RPMI8226 (cell line): ENCODE measurements at regions not wholly inside any gene's neighbourhood (a gene's known extent, or its start where the extent isn't known, plus 50 kb on each side); places are given as distances from the start of the nearest gene placed in this dataset.
"Not testable (repeated sequence)": the region's sequence is repeated elsewhere in the genome, so short reads cannot be mapped to it uniquely, and the experiment has no call there.

ENCODE experiments used
- DNase-seq: peaks from one replicate; pipeline ENCODE4 v3.0.0-alpha.2; 2015

DNA sequence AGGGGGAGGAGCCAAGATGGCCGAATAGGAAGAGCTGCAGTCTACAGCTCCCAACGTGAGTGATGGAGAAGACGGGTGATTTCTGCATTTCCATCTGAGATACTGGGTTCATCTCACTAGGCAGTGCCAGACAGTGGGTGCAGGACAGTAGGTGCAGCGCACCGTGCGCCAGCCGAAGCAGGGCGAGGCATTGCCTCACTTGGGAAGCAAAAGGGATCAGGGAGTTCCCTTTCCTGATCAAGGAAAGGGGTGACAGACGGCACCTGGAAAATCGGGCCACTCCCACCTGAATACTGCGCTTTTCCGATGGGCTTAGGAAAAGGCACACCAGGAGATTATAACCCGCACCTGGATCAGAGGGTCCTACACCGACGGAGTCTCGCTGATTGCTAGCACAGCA is 121.1 kb upstream of the SESTD1 start:
- not testable (repeated sequence) for DNase-seq

- DNase-seq, result no peak
These were observed 119.3 kb upstream of the SESTD1 start for GRCh38 chr2:179383975-179384374.

DNA sequence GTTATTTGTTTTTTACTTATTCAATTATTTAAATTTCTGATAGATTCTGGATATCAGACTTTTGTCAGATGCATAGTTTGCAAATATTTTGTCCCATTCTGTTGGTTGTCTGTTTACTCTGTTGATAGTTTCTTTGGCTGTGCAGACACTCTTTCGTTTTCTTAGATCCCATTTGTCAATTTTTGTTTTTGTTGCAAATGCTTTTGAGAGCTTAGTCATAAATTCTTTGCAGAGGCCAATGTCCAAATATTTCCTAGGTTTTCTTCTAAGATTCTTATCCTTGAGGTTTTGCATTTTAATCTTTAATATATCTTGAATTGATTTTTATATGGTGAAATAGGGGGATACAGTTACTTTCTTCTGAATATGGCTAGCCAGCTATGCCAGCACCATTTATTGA is 112.7 kb upstream of the SESTD1 start:
- no peak for DNase-seq

- no peak for DNase-seq
These were observed 112.2 kb upstream of the SESTD1 start for GRCh38 chr2:179376881-179377280.

GRCh38 chr2:179373816-179374215 is 109.2 kb upstream of the SESTD1 start:
- no peak for DNase-seq

GRCh38 chr2:179365561-179365960 is 100.9 kb upstream of the SESTD1 start:
- not testable (repeated sequence) for DNase-seq

DNA sequence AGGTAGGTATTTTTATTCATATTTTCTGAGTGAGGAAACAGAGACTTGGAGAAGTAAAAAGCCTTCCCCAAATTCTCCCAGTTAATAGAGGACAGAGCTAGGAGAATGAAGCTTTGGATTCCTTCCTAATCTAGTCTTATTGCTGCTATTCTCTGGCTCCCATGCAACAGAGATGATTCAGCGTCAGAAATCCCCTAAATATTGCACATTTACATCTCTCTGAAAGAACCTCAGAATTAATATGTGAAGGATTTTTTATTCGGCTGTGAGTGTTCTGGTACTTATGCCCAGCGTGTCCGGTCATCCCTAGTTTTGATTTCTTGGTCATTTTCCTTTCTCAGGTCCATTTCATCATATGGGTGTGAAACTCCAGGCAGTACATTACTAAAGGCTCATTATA is 91.2 kb upstream of the SESTD1 start:
- no peak for DNase-seq

DNA sequence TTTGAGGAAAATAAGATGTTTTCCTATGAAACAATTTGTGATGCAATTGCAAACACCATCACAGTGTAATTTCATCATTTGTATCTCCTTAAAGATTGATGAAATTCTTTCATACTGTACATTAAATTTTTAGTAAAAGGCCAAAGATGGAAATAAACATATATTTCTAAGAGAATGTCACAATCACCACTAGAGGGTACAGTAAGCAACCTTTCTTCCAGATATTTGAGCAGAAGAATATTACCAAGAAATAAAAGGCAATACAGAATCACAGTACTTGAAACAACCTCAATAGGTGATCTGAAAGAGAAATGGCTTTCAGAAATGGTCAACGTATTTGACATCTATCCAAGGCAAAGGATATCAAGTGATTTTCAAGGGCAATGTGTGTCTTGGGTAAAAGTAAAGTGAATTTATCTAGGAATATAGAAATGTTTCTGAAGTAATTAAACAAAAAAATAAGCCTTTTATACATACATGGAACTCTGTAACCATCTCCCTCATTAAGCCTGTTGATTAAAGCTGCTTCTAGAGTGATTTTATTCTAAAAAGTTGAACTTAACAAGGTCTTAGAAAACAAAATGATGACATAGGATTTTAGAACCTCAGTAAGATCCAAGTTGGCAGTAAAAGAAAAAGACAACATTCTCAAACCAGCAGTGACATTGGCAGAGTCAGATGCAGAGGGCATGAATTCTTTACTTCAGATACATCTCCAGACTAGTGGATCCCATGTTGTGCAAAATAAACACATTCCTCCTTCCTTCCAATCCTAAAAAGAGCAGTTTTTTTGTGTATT is 90.3 kb upstream of the SESTD1 start:
- no peak for DNase-seq

- no peak for DNase-seq
These were observed 89.7 kb upstream of the SESTD1 start for GRCh38 chr2:179354296-179354695.

DNA sequence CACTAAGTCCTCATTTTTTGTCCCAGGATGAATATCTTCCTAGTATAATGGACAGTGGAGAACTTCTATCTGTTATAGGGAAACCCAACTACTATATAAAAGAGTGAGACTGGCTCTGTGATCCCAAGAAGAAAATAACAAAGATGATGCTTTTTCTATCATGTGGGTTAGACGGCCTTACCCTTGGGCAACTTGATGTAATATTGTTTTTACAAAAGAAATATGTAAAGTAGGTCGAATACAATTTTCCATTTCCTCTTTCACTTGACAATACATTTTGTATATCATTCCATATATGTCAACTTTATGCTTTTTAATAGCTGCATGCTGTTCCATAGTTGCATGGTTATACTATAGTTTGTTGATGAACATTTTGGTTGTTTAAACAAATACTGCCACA is 87.5 kb upstream of the SESTD1 start:
- DNase-seq, result no peak

- DNase-seq, result no peak
These were observed 86.4 kb upstream of the SESTD1 start for GRCh38 chr2:179351057-179351456.

DNA sequence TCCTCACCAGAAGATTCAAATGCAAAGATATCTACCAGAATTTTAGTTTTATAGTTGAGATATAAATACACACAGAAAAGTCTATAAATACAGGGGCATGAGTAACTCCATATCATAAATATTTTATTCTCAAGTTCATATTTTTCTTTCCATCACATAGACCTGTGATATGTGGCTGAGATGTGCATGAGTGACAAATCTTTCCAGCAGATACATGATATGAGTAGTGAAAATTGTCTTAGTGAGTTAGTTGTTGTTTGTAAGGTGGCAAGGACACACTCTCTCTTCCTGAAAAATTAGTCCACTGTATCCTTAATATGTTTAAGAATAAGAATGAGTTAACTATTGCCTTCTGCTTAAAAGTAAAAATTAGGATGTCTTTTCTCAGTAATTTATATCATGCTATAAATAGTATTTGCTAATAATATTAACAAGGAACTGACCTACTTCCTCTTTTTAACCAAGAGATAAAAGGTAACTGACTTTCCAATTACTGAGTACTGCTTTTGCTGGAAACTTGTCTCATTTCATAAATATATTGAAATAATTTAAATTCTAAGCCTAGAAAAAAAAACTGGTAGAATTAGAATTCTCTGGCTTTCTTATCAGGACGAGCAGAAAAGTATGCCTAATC is 85.2 kb upstream of the SESTD1 start:
- no peak for DNase-seq

- no peak for DNase-seq
These were observed 84.3 kb upstream of the SESTD1 start for GRCh38 chr2:179348906-179349305.

GRCh38 chr2:179344970-179345369 is 80.3 kb upstream of the SESTD1 start:
- no peak for DNase-seq

DNA sequence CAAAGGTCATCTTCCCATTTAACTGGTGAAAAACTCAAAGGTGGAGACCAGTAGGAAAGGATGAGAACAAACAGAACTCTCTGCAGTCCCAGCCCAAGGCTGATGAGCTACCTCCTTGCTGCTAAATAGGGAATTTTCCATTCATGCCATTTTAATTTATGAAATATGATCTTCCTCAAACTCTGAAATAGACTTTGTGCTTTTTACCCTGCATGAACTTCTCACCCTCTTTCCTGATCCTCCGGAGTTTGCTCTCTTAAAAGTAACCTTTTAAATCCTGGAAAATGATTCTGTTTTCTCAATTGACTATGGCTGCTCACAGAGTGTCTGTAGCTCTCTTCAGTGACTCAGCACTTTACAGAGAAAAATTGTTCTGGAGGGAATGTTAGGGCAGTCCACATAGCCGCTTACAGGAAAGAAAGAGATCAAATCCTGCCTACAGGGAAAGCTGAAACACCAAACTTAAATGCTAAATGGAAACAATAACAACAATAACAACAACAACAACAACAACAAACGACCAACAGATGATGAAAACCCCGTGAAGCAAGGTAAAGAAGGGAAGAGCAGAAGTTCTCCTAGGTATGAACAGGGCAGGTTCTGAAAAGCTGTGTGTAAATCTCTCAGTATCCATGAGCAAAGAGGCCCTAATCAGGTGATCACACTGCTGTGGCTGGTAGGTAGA is 79.8 kb upstream of the SESTD1 start:
- no peak for DNase-seq

- no peak for DNase-seq
These were observed 79.3 kb upstream of the SESTD1 start for GRCh38 chr2:179343945-179344279.

GRCh38 chr2:179341152-179341866 is 76.7 kb upstream of the SESTD1 start:
- DNase-seq, result no peak

- DNase-seq, result peak; percentile 22
These were observed 76.0 kb upstream of the SESTD1 start for GRCh38 chr2:179340678-179341077.

DNA sequence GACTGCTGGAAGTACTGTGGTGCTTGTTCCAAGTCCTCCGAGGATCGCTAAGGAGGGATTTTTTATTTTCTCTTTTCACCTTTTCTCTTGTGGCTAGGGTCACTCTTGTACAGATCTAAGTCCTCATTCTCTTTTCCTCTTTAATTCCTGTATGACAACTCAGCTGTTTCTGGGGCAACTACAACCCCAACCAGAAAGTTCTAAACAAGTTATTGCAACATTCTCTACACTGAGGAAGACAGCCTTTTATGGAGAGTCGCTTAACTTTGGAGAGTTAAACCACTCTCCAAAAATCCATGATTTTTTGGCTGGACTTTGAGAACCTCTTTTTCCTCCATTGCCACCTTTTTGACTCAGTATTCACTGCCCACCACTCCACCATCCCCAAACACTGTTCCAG is 74.0 kb upstream of the SESTD1 start:
- no peak for DNase-seq

DNA sequence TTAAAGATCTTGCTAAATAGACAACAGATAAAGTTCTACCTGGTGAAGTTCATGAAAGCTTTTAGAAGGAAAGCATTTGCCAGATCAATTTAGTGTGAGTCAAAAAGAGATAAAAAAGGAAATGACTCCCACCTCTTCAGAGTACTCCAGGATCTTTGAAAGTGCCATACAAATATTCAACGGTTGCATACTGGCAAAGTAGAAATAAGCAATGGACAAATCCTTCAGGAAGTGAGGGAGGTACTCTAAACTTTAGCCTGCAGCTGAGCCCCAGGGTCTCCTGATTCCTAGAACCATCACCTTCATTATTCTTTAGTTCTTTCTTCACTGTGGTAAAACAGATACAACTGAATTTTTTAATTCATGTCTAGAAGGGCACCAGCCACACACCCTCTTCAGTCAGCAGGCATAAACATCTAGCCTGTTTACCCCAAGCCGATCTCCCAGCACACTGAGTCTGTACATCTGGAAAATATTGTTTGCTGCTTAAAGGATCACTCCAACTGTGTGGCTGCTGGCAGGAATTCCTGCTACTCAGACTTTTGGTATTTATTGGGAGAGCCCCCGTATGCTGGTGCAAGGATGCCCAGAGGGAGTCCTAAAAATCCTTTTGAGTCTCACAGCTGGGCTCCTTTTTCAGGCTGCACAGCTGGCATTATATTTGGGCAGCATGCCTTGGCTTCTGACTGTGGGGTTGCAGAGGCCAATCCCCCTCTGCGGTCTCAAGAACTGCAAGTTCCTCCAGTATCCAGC is 72.3 kb upstream of the SESTD1 start:
- no peak for DNase-seq

DNA sequence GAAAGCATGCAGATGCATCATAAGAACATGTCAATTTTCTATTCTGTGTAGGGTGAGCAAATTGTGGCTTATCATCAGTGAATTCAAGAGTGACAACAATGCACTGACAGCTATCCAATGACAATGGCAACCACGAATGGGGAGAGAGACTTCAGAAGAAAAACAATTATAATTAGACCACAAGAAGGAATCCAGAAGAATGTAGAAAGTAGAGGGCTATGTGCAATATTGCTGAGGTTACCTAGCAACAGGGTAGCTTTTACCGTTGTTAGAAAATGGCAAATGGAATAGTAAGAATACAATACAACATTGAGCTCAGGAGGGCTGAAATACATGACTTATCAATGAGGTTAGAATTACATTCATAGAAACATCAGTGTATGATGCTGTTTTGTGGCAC is 71.1 kb upstream of the SESTD1 start:
- no peak for DNase-seq

DNA sequence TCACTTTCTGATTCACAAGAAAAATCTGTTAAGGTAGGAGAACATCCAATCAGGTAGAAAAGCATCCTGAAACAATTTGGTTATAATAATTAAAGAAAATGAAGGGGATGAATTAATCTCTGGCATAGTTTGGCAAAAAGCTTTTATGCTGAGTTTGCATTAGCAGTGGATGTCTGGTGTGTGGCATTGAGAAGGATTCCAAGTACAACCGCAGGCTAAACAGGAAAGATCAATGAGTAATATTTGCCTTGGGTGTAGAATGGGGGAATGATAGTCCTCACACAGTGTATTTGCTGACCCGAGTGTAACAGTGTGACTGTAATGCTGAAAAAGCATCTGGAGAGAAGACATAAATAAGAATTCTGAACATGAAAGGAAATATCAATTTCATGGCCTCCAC is 68.3 kb upstream of the SESTD1 start:
- DNase-seq, result no peak

- no peak for DNase-seq
These were observed 66.4 kb upstream of the SESTD1 start for GRCh38 chr2:179331061-179331460.
